Erythroblast (primary cell): ENCODE measurements at regions not wholly inside any gene's neighbourhood (a gene's known extent, or its start where the extent isn't known, plus 50 kb on each side); places are given as distances from the start of the nearest gene placed in this dataset.

Source experiments
- GATA1 ChIP-seq: IDR thresholded peaks from 2 replicates; pipeline ENCODE4 v1.6.1; 2011; ENCODE audit warnings: low read depth, mild to moderate bottlenecking, control low read depth, low read length, moderate library complexity
- POLR2A ChIP-seq: IDR thresholded peaks from 2 replicates; pipeline ENCODE4 v1.6.1; 2011; ENCODE audit warnings: mild to moderate bottlenecking, low read length

DNA sequence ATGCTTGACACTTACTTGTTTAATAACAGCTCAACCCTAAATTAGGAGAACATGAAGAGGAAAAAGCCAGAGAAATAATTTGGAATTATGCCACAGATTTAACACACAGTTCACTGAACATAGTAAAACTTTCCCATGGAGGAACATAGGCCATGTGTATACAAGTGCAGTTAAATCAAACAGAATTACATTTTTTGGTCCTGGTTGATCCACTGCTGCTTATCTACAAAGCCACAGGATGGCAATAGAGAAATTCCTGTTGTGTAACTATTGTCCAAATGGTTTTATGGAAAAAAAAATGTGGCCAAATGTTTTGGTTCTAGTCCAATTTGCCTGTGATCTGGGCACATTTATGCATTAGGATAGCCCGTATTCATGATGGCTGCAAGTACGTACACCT is 136.8 kb downstream of the ALDH8A1 start:
- TF ChIP-seq POLR2A (no peak), GATA1 (no peak)
